ENCODE measurements at regions not wholly inside any gene's neighbourhood (a gene's known extent, or its start where the extent isn't known, plus 50 kb on each side); places are given as distances from the start of the nearest gene placed in this dataset.

GRCh38 chr16:48102083-48103008 is 53.4 kb downstream of the ABCC12 start:
- Histone ChIP-seq H3K27me3 (ENCODE audit: insufficient read depth, low read length) (no peaks in the 10 kb centered on the region; the same call in 1 of the 2 replicates), H3K36me3 (ENCODE audit: insufficient read depth, low read length) (no peaks in the 10 kb centered on the region), H3K9ac (ENCODE audit: low read length) (no peak overlapping the region), H3K9me2 (ENCODE audit: low read depth, low read length) (no peaks in the 10 kb centered on the region), H4K20me1 (ENCODE audit: insufficient read depth, low read length) (no peaks in the 10 kb centered on the region), H3K4me3 (ENCODE audit: low read depth, low read length, poor library complexity, severe bottlenecking) (no peak overlapping the region), H3K4me2 (ENCODE audit: low read length) (no peak overlapping the region), H3F3A (ENCODE audit: insufficient read depth, low read length) (no peaks in the 10 kb centered on the region), H3K79me2 (ENCODE audit: insufficient read depth, low read length) (no peaks in the 10 kb centered on the region), H3K27ac (ENCODE audit: low read depth, low read length, poor library complexity, severe bottlenecking) (no peak overlapping the region), H3K4me1 (ENCODE audit: insufficient read depth, low read length, severe bottlenecking) (no peaks in the 10 kb centered on the region), H2AFZ (ENCODE audit: low read length) (no peak overlapping the region), H3K9me3 (ENCODE audit: low read length) (no peaks in the 10 kb centered on the region)
- no peak for TF ChIP-seq EZH2 (IDR thresholded peaks at IDR 0.05; ENCODE audit: borderline replicate concordance, low read length)
- TF ChIP-seq, protein P1, sequence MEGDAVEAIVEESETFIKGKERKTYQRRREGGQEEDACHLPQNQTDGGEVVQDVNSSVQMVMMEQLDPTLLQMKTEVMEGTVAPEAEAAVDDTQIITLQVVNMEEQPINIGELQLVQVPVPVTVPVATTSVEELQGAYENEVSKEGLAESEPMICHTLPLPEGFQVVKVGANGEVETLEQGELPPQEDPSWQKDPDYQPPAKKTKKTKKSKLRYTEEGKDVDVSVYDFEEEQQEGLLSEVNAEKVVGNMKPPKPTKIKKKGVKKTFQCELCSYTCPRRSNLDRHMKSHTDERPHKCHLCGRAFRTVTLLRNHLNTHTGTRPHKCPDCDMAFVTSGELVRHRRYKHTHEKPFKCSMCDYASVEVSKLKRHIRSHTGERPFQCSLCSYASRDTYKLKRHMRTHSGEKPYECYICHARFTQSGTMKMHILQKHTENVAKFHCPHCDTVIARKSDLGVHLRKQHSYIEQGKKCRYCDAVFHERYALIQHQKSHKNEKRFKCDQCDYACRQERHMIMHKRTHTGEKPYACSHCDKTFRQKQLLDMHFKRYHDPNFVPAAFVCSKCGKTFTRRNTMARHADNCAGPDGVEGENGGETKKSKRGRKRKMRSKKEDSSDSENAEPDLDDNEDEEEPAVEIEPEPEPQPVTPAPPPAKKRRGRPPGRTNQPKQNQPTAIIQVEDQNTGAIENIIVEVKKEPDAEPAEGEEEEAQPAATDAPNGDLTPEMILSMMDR (IDR thresholded peaks at IDR 0.05; ENCODE audit: low read length), result no peak

DNA sequence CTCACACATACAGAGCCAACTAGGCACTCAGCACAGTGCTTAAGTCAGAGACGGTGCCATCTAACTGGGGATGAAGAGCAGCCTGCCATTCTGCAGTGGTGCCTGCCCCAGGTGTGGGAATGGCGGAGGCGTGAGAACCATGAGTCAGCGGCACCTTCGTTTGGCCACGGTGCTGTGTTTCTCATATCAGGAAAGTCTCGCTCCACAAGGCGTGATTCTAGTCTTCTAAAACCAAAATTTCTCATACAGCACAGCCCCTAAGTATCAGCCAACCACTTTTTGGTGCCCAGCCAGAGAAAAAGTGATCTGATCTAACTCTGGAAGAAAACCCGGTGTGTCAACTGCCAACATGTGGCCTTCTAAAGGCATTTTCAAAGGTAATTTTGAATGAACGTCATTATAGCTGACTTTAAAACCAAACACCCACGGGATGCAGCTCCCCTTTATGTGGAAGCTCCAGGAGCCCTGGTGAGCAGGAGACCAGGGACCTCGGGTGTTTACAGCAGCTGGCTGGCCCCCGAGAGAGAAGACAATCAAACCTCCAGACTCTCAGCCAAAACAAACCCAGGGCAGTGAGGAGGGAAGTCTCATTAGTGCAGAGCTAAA is 54.6 kb downstream of the ABCC12 start:
- Histone ChIP-seq H2AFZ (ENCODE audit: low read length) (no peak overlapping the region), H3K79me2 (ENCODE audit: insufficient read depth, low read length) (no peaks in the 10 kb centered on the region), H3K9ac (ENCODE audit: low read length) (no peak overlapping the region), H3K4me2 (ENCODE audit: low read length) (no peak overlapping the region), H3K36me3 (ENCODE audit: insufficient read depth, low read length) (no peaks in the 10 kb centered on the region), H3K9me2 (ENCODE audit: low read depth, low read length) (no peaks in the 10 kb centered on the region), H3K9me3 (ENCODE audit: low read length) (no peaks in the 10 kb centered on the region), H3K4me1 (ENCODE audit: insufficient read depth, low read length, severe bottlenecking) (no peaks in the 10 kb centered on the region), H4K20me1 (ENCODE audit: insufficient read depth, low read length) (no peaks in the 10 kb centered on the region), H3K27ac (ENCODE audit: low read depth, low read length, poor library complexity, severe bottlenecking) (no peak overlapping the region), H3F3A (ENCODE audit: insufficient read depth, low read length) (no peaks in the 10 kb centered on the region), H3K4me3 (ENCODE audit: low read depth, low read length, poor library complexity, severe bottlenecking) (no peak overlapping the region), H3K27me3 (ENCODE audit: insufficient read depth, low read length) (no peaks in the 10 kb centered on the region; the same call in 1 of the 2 replicates)
- TF ChIP-seq, protein P1 (IDR thresholded peaks at IDR 0.05; ENCODE audit: low read length), result no peak
- TF ChIP-seq EZH2 (IDR thresholded peaks at IDR 0.05; ENCODE audit: borderline replicate concordance, low read length), result no peak

- no peaks in the 10 kb centered on the region for H3K79me2 ChIP-seq (ENCODE audit: insufficient read depth, low read length)
- H2AFZ ChIP-seq (ENCODE audit: low read length), result no peak overlapping the region
- TF ChIP-seq EZH2 (IDR thresholded peaks at IDR 0.05; ENCODE audit: borderline replicate concordance, low read length), result no peak
- TF ChIP-seq, protein P1 (IDR thresholded peaks at IDR 0.05; ENCODE audit: low read length), result no peak
- no peaks in the 10 kb centered on the region for H3K36me3 ChIP-seq (ENCODE audit: insufficient read depth, low read length)
- no peaks in the 10 kb centered on the region for H3F3A ChIP-seq (ENCODE audit: insufficient read depth, low read length)
- no peaks in the 10 kb centered on the region for H3K9me2 ChIP-seq (ENCODE audit: low read depth, low read length)
- H3K27ac ChIP-seq (ENCODE audit: low read depth, low read length, poor library complexity, severe bottlenecking), result no peak overlapping the region
- no peaks in the 10 kb centered on the region for H3K9me3 ChIP-seq (ENCODE audit: low read length)
- H3K9ac ChIP-seq (ENCODE audit: low read length), result no peak overlapping the region
- no peak overlapping the region for H3K4me2 ChIP-seq (ENCODE audit: low read length)
- no peaks in the 10 kb centered on the region for H3K4me1 ChIP-seq (ENCODE audit: insufficient read depth, low read length, severe bottlenecking)
- no peaks in the 10 kb centered on the region for H4K20me1 ChIP-seq (ENCODE audit: insufficient read depth, low read length)
- no peak overlapping the region for H3K4me3 ChIP-seq (ENCODE audit: low read depth, low read length, poor library complexity, severe bottlenecking)
- H3K27me3 ChIP-seq (ENCODE audit: insufficient read depth, low read length), result no peaks in the 10 kb centered on the region; the same call in 1 of the 2 replicates
These were observed 56.3 kb downstream of the ABCC12 start for GRCh38 chr16:48099455-48099854.

Data from OCI-LY1 (cell line).